ENCODE measurements at regions not wholly inside any gene's neighbourhood (a gene's known extent, or its start where the extent isn't known, plus 50 kb on each side); places are given as distances from the start of the nearest gene placed in this dataset.

DNA sequence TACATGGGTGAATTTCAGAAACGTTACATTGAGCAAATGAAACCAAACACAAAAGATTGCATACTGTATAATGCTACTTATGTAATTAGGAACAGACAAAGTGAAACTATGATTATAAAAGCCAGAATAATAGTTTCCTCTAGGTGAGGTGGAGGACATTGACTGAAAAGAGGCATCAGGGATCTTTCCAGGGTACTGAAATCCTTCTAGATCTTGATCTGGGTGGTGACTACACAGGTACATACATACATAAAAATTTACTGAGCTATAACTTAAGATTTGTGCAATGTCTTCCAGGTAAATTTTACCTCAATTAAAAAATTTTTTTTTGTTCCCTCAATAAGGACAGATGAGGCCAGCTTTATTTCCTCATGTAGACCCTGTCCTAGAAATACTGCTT lies 665.6 kb upstream of the UBE2E2 start:
- TF ChIP-seq, protein P1, sequence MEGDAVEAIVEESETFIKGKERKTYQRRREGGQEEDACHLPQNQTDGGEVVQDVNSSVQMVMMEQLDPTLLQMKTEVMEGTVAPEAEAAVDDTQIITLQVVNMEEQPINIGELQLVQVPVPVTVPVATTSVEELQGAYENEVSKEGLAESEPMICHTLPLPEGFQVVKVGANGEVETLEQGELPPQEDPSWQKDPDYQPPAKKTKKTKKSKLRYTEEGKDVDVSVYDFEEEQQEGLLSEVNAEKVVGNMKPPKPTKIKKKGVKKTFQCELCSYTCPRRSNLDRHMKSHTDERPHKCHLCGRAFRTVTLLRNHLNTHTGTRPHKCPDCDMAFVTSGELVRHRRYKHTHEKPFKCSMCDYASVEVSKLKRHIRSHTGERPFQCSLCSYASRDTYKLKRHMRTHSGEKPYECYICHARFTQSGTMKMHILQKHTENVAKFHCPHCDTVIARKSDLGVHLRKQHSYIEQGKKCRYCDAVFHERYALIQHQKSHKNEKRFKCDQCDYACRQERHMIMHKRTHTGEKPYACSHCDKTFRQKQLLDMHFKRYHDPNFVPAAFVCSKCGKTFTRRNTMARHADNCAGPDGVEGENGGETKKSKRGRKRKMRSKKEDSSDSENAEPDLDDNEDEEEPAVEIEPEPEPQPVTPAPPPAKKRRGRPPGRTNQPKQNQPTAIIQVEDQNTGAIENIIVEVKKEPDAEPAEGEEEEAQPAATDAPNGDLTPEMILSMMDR (IDR thresholded peaks at IDR 0.05; ENCODE audit: extremely low read depth in 1 of 2, insufficient read depth in 1 of 2, low read depth in 1 of 2, low read length in 2 of 2), result no peak
- TF ChIP-seq POLR2A (IDR thresholded peaks at IDR 0.05; ENCODE audit: low read depth, low read length) (no peak), EZH2 (IDR thresholded peaks at IDR 0.05; ENCODE audit: borderline replicate concordance, low read depth, low read length, severe bottlenecking) (no peak), GATA2 (IDR thresholded peaks at IDR 0.05; ENCODE audit: insufficient read depth, insufficient read length, low read depth, low read length) (no peak), POLR2AphosphoS5 (IDR thresholded peaks at IDR 0.05; ENCODE audit: insufficient read depth, low read depth, low read length) (no peak)
- TF ChIP-seq, protein P2, sequence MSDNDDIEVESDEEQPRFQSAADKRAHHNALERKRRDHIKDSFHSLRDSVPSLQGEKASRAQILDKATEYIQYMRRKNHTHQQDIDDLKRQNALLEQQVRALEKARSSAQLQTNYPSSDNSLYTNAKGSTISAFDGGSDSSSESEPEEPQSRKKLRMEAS (IDR thresholded peaks at IDR 0.05; ENCODE audit: insufficient read depth, insufficient read length), result no peak

All from endothelial cell of umbilical vein (primary cell).